ENCODE measurements at regions not wholly inside any gene's neighbourhood (a gene's known extent, or its start where the extent isn't known, plus 50 kb on each side); places are given as distances from the start of the nearest gene placed in this dataset.

DNA sequence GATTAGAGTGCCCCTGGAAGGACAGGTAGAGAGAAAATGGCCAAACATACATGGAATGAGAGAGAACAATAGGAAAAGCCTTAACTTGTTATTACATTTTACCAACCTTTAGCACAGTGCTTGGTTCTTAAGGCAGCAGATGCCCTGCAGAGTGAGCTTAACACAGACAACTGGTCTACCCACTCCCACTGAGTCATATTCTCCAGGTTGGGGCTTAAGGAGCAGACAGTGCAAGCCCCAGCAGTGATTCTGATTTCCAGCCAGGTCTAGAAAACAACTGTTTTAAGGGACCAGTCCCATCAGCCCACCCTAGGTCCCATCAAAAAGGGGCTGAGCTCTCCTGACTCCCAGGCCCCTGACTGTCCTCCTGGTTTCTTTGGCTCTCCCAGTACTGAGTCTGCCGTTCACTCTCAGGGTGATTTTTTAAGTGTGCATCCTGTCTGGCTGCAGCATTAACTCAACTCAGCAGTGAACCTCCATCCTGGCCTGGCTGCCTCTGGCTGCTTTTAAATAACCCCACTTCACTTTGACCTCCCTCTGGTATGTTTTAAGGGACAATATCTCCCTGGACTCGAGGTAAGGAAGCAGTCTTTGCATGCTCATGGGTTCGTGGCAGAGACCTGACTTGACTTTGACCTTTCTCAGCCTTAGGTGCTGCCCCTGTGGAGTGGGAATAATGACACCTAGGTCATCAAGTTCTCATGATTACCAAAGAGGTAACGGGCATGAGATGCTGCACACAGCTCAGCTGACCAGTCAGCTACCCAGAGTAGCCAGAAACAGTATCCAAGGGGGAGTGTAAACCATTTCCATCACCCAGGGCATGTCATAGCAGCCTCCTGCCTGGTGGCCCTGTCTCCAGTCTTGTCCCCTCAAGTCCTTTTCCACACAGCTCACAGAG lies 210.7 kb upstream of the PWP1 start:
- peaks cover 0 to 17% of the 10 kb centered on the region in 2 donors for H3K4me1 Mint-ChIP-seq (ENCODE audit: low read depth in 2 of 2)
- H3K9me3 Mint-ChIP-seq: no peaks in the 10 kb centered on the region
- H3K4me3 Mint-ChIP-seq: no peak overlapping the region
- no peak for DNase-seq (ENCODE audit: low spot score)
- ATAC-seq: peak in 1 of 2 donors; percentile 49
- H3K27me3 Mint-ChIP-seq: peaks cover 0 to 4% of the 10 kb centered on the region in 2 donors
- no peaks in the 10 kb centered on the region for H3K36me3 Mint-ChIP-seq
- no peak overlapping the region for H3K27ac Mint-ChIP-seq

DNA sequence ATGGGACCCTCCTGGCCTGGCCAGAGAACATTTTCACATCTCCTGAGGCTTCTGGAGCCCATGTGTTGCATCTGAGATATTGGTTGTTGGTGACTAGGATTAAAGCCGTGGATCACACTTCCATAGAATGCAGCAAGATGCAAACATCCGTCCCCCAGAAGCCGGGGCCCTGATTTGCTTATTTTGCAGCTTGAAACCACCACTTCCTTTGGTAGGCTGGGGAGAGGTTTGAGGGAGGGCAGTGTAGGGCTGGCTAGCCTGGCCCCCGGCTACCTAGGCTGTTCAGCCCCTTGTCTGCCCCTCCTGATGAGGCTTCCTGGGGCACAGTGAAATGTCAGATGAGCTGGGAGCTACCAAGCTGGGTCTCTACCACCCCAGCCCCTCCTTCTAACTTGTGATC lies 209.7 kb upstream of the PWP1 start:
- Mint-ChIP-seq H3K4me1 (ENCODE audit: low read depth in 2 of 2) (peaks cover 6 to 25% of the 10 kb centered on the region in 2 donors), H3K27me3 (peaks cover 0 to 4% of the 10 kb centered on the region in 2 donors), H3K4me3 (no peak overlapping the region), H3K9me3 (no peaks in the 10 kb centered on the region), H3K27ac (no peak overlapping the region), H3K36me3 (no peaks in the 10 kb centered on the region)
- ATAC-seq (peak in 1 of 2 donors; percentile 67), DNase-seq (ENCODE audit: low spot score) (no peak)

GRCh38 chr12:107477018-107477417 lies 208.6 kb upstream of the PWP1 start:
- no peak overlapping the region for H3K27ac Mint-ChIP-seq
- H3K4me1 Mint-ChIP-seq (ENCODE audit: low read depth in 2 of 2): peaks cover 6 to 25% of the 10 kb centered on the region in 2 donors
- no peaks in the 10 kb centered on the region for H3K36me3 Mint-ChIP-seq
- no peak overlapping the region for H3K4me3 Mint-ChIP-seq
- H3K27me3 Mint-ChIP-seq: peaks cover 0 to 3% of the 10 kb centered on the region in 2 donors
- ATAC-seq (no peak), DNase-seq (ENCODE audit: low spot score) (no peak)
- H3K9me3 Mint-ChIP-seq: no peaks in the 10 kb centered on the region

DNA sequence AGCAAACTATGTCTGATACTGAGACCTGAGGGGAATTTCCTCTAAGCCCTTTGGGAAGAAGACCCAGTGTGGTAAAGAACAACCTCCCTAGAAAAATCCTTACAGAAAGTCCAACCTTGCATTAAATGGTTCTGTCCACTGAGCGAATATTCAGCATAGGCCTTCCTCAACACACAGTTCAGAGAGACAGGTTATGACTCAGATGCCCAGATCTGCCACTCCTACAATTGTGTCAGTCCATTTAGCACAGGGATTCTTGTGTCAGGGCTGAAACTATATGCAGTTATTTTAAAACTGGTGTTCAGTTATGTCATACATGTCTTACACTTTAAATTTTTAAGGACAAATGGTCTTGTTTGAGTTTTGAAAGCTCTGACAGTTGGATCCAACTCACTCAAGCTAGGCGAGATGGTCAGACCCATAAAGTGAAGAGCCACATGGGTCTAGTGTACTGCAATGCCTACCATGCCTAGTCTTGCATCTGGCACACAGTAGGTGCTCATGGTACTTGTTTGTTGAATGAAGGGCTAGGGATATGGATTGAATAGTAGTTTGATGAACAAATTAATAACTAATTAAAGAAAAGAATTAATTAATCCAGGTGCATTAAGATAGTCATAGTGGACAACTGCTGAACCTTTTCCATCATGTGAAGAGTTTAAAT lies 207.5 kb upstream of the PWP1 start:
- Mint-ChIP-seq H3K4me3 (no peak overlapping the region), H3K27ac (no peak overlapping the region), H3K9me3 (no peaks in the 10 kb centered on the region), H3K36me3 (no peaks in the 10 kb centered on the region), H3K4me1 (ENCODE audit: low read depth in 2 of 2) (peaks cover 6 to 25% of the 10 kb centered on the region in 2 donors), H3K27me3 (peaks cover 6 to 7% of the 10 kb centered on the region in 2 donors)
- DNase-seq (ENCODE audit: low spot score) (no peak), ATAC-seq (no peak)

DNA sequence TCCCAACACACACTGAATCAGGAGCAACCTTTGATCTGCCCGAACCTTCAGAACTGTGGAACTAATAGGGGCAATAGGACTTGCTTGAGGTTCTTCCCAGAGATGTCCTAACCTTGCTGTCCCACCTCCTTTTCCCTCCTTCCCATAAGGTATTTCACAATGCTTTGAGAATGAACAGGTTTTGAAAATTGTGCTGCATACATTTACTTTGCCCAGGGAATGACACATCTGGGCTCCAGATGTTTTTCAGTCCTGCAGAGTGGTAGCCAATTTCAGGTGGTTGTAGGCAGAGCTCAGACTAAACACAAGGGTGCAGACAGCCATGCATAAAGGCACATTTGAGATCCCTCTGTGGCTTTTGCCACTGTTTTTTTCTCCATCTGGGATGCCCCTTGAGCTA lies 206.7 kb upstream of the PWP1 start:
- Mint-ChIP-seq H3K9me3 (no peaks in the 10 kb centered on the region), H3K36me3 (no peaks in the 10 kb centered on the region), H3K4me3 (no peak overlapping the region), H3K27ac (no peak overlapping the region), H3K27me3 (peaks cover 7 to 9% of the 10 kb centered on the region in 2 donors), H3K4me1 (ENCODE audit: low read depth in 2 of 2) (peaks cover 6 to 25% of the 10 kb centered on the region in 2 donors)
- ATAC-seq (no peak), DNase-seq (ENCODE audit: low spot score) (no peak)

DNA sequence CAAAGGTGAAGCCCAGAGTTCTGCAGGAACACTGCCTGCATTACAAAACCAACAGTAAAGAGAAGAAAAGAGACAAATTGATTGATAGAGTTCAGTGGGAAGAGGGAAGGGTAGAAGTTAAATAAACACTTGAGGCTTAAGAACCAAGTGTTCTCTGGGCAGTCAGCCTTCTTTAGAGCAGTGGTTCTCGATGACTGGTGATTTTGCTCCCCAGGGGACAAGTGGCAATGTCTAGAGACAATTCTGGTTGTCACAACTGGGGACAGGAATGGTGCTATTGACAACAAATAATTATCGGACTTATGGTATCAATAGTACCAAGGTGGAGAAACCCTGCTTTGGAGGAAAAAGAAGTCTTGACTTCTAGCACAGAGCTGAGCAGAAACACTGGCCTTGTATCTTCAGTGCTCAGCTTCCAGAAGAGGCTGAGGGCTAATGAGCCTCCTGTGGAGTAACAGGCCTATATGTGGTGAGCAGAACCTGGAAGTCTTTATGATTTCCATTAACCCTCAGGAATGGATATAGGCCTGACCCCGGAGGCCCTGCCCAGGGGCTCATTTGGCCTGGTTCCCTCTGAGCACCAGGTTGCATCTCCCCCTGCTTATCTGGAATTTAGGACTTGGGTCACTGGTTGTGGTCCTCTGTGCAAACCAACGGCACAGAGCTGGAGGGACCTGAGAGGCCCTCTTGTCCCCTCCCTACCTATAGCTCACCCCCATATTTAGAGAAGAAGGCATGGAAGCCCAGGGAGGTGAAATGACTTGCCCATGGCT lies 204.6 kb upstream of the PWP1 start:
- H3K27ac Mint-ChIP-seq: no peak overlapping the region
- H3K4me3 Mint-ChIP-seq: no peak overlapping the region
- DNase-seq (ENCODE audit: low spot score): no peak
- H3K27me3 Mint-ChIP-seq: peaks cover 10 to 17% of the 10 kb centered on the region in 2 donors
- no peak for ATAC-seq
- no peaks in the 10 kb centered on the region for H3K9me3 Mint-ChIP-seq
- H3K36me3 Mint-ChIP-seq: no peaks in the 10 kb centered on the region
- H3K4me1 Mint-ChIP-seq (ENCODE audit: low read depth in 2 of 2): peaks cover 10 to 11% of the 10 kb centered on the region in 2 donors

DNA sequence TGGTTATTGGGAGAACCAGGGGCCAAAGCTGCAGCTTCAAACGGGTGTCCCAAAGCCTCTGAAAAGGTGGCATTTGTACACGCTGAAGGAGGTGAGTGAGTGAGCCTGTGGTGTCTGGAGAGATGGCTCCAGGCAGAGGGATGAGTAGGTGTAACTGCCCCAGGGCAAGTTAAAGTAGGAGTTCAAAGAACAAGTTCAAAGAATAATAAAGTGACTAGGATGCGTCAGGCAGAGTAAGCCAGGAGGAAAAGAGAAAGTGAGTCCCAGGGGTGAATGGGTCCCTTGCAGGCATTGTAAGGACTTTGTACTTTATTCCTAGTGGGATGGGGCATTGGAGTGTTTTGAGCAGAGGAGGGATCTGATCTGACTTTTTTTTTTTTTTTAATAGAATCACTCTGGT lies 201.4 kb upstream of the PWP1 start:
- H3K4me3 Mint-ChIP-seq: no peak overlapping the region
- DNase-seq (ENCODE audit: low spot score) (peak; percentile 6), ATAC-seq (no peak)
- peaks cover 10 to 12% of the 10 kb centered on the region in 2 donors for H3K4me1 Mint-ChIP-seq (ENCODE audit: low read depth in 2 of 2)
- no peaks in the 10 kb centered on the region for H3K36me3 Mint-ChIP-seq
- no peak overlapping the region for H3K27ac Mint-ChIP-seq
- H3K27me3 Mint-ChIP-seq: peaks cover 10 to 17% of the 10 kb centered on the region in 2 donors
- no peaks in the 10 kb centered on the region for H3K9me3 Mint-ChIP-seq

- Mint-ChIP-seq H3K27me3 (peaks cover 10 to 17% of the 10 kb centered on the region in 2 donors), H3K27ac (no peak overlapping the region)
These were observed 200.7 kb upstream of the PWP1 start for GRCh38 chr12:107484941-107485340.

GRCh38 chr12:107485731-107486130 lies 199.9 kb upstream of the PWP1 start:
- Mint-ChIP-seq H3K27ac (no peak overlapping the region), H3K9me3 (no peaks in the 10 kb centered on the region), H3K4me3 (no peak overlapping the region), H3K27me3 (peaks cover 10 to 17% of the 10 kb centered on the region in 2 donors), H3K4me1 (ENCODE audit: low read depth in 2 of 2) (peaks cover 3 to 4% of the 10 kb centered on the region in 2 donors), H3K36me3 (no peaks in the 10 kb centered on the region)
- ATAC-seq (no peak), DNase-seq (ENCODE audit: low spot score) (no peak)

More at GRCh38 chr12:107484941-107485340, 200.7 kb upstream of the PWP1 start:
- DNase-seq (ENCODE audit: low spot score) (no peak), ATAC-seq (no peak)
- no peaks in the 10 kb centered on the region for H3K36me3 Mint-ChIP-seq
- H3K4me3 Mint-ChIP-seq: no peak overlapping the region
- H3K9me3 Mint-ChIP-seq: no peaks in the 10 kb centered on the region
- H3K4me1 Mint-ChIP-seq (ENCODE audit: low read depth in 2 of 2): peaks cover 10% of the 10 kb centered on the region in 2 donors

GRCh38 chr12:107486140-107486892 lies 199.3 kb upstream of the PWP1 start:
- no peak overlapping the region for H3K27ac Mint-ChIP-seq
- no peaks in the 10 kb centered on the region for H3K36me3 Mint-ChIP-seq
- DNase-seq (ENCODE audit: low spot score): peak; percentile 0
- peaks cover 2 to 4% of the 10 kb centered on the region in 2 donors for H3K4me1 Mint-ChIP-seq (ENCODE audit: low read depth in 2 of 2)
- peaks cover 10 to 17% of the 10 kb centered on the region in 2 donors for H3K27me3 Mint-ChIP-seq
- H3K4me3 Mint-ChIP-seq: no peak overlapping the region
- no peak for ATAC-seq
- H3K9me3 Mint-ChIP-seq: no peaks in the 10 kb centered on the region

GRCh38 chr12:107487011-107487680 lies 198.5 kb upstream of the PWP1 start:
- peaks cover 10 to 17% of the 10 kb centered on the region in 2 donors for H3K27me3 Mint-ChIP-seq
- peaks cover 6 to 11% of the 10 kb centered on the region in 2 donors for H3K4me1 Mint-ChIP-seq (ENCODE audit: low read depth in 2 of 2)
- no peak overlapping the region for H3K4me3 Mint-ChIP-seq
- H3K36me3 Mint-ChIP-seq: no peaks in the 10 kb centered on the region
- H3K9me3 Mint-ChIP-seq: no peaks in the 10 kb centered on the region
- H3K27ac Mint-ChIP-seq: no peak overlapping the region
- ATAC-seq (peak in 1 of 2 donors; percentile 24), DNase-seq (ENCODE audit: low spot score) (no peak)

DNA sequence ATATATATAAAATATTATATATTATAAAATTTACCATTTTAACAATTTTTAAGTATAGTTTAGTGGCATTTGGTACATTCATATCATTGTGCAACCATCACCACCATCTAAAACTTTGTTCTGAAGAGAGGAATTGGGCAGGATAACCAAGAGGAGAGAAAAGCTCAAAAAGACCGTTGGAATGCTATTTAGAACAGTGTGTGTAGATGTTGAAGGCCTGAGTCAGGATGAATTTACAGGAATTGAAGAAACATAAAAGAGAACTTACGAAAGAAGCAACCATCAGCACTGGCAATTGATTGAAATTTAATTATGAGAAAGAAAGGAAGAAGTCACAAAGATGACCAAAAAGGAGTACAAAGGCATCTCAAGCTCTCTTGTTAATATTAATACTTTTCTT lies 196.9 kb upstream of the PWP1 start:
- ATAC-seq (no peak), DNase-seq (ENCODE audit: low spot score) (no peak)
- no peak overlapping the region for H3K27ac Mint-ChIP-seq
- peaks cover 6 to 9% of the 10 kb centered on the region in 2 donors for H3K27me3 Mint-ChIP-seq
- H3K9me3 Mint-ChIP-seq: no peaks in the 10 kb centered on the region
- no peak overlapping the region for H3K4me3 Mint-ChIP-seq
- no peaks in the 10 kb centered on the region for H3K36me3 Mint-ChIP-seq
- peaks cover 12 to 18% of the 10 kb centered on the region in 2 donors for H3K4me1 Mint-ChIP-seq (ENCODE audit: low read depth in 2 of 2)
